ENCODE measurements at regions not wholly inside any gene's neighbourhood (a gene's known extent, or its start where the extent isn't known, plus 50 kb on each side); places are given as distances from the start of the nearest gene placed in this dataset.

- Histone ChIP-seq H3K4me3 (no peak overlapping the region), H3K27ac (no peak overlapping the region), H3K4me1 (no peaks in the 10 kb centered on the region), H3K9me3 (no peaks in the 10 kb centered on the region), H3K36me3 (no peaks in the 10 kb centered on the region), H3K27me3 (no peaks in the 10 kb centered on the region)
- intact Hi-C loops (cut with DNase I; ENCODE audit: low total_unique reads) = no loop called here
- TF ChIP-seq EP300 (IDR thresholded peaks at IDR 0.05) (no peak), POLR2A (IDR thresholded peaks at IDR 0.05) (no peak), POLR2AphosphoS5 (IDR thresholded peaks at IDR 0.05) (no peak)
- TF ChIP-seq, protein P1, sequence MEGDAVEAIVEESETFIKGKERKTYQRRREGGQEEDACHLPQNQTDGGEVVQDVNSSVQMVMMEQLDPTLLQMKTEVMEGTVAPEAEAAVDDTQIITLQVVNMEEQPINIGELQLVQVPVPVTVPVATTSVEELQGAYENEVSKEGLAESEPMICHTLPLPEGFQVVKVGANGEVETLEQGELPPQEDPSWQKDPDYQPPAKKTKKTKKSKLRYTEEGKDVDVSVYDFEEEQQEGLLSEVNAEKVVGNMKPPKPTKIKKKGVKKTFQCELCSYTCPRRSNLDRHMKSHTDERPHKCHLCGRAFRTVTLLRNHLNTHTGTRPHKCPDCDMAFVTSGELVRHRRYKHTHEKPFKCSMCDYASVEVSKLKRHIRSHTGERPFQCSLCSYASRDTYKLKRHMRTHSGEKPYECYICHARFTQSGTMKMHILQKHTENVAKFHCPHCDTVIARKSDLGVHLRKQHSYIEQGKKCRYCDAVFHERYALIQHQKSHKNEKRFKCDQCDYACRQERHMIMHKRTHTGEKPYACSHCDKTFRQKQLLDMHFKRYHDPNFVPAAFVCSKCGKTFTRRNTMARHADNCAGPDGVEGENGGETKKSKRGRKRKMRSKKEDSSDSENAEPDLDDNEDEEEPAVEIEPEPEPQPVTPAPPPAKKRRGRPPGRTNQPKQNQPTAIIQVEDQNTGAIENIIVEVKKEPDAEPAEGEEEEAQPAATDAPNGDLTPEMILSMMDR (IDR thresholded peaks at IDR 0.05) = no peak
- WGBS, 5 donors = 58 to 69% (median 63%) methylated on average over 5 of the region's 5 CpGs
- no peak for DNase-seq
Measured at GRCh38 chr10:28095791-28096378, 97.0 kb upstream of the ODAD2 start.

DNA sequence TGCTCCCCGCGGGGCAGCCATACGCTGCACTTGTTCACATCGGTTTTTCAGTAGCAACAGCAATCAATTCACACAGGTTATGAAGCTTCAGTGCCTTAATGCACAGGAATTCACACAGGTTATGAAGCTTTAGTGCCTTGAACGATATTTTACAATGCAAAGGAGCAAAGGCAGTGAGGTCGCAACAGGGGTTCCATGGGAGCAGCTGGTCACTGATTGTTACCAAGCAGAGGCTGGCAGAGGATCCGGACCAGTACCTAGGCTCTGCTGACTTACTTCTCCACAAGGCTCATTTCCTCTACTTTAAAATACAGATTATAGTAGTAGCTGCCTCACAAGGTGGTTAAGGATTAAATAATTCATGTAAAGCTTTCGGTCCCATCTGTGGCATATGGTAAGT, 95.2 kb upstream of the ODAD2 start:
- Histone ChIP-seq H3K27me3 (no peaks in the 10 kb centered on the region), H3K27ac (no peak overlapping the region), H3K36me3 (peaks cover 0 to 3% (median under 1%) of the 10 kb centered on the region in 4 donors), H3K9me3 (no peaks in the 10 kb centered on the region), H3K4me3 (no peak overlapping the region), H3K4me1 (no peaks in the 10 kb centered on the region)
- no peak for DNase-seq
- WGBS, 5 donors = 74 to 90% (median 85%) methylated on average over 8 of the region's 8 CpGs
- intact Hi-C loops (cut with DNase I; ENCODE audit: low total_unique reads) = no loop called here
- no peak for TF ChIP-seq POLR2AphosphoS5 (IDR thresholded peaks at IDR 0.05)
- TF ChIP-seq, protein P1 (IDR thresholded peaks at IDR 0.05) = no peak
- TF ChIP-seq EP300 (IDR thresholded peaks at IDR 0.05) = no peak
- TF ChIP-seq POLR2A (IDR thresholded peaks at IDR 0.05) = no peak

DNA sequence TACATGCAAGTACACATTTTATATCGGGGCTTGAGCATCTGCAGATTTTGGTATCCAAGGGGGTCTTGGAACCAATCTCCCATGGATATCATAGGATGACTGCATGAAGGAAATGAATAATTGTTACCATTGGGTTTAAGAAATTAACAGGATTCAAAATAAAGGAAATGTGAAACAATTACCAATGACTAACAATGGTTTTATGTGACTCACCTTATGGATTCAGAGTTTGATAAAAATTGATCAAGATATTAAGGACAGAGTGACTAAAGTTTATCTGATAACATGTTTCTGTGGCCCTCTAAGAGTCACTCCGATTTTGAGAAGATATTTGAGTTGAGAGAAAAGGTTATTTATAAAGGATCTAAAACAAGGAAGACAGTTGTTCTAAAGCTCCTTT, 93.0 kb upstream of the ODAD2 start:
- no peak for DNase-seq
- TF ChIP-seq, protein P1 (IDR thresholded peaks at IDR 0.05) = no peak
- TF ChIP-seq POLR2A (IDR thresholded peaks at IDR 0.05) = no peak
- no peak for TF ChIP-seq EP300 (IDR thresholded peaks at IDR 0.05)
- TF ChIP-seq POLR2AphosphoS5 (IDR thresholded peaks at IDR 0.05) = no peak

GRCh38 chr10:28090506-28090905, 91.6 kb upstream of the ODAD2 start:
- no peak for DNase-seq
- H3K27me3 ChIP-seq = no peaks in the 10 kb centered on the region
- H3K27ac ChIP-seq = no peak overlapping the region
- 85 to 95% (median 91%) methylated on average over 4 of the region's 4 CpGs for WGBS, 5 donors
- intact Hi-C loops (cut with DNase I; ENCODE audit: low total_unique reads) = no loop called here
- TF ChIP-seq EP300 (IDR thresholded peaks at IDR 0.05) (no peak), POLR2AphosphoS5 (IDR thresholded peaks at IDR 0.05) (no peak), POLR2A (IDR thresholded peaks at IDR 0.05) (no peak)
- TF ChIP-seq, protein P1 (IDR thresholded peaks at IDR 0.05) = no peak
- no peaks in the 10 kb centered on the region for H3K9me3 ChIP-seq
- H3K4me1 ChIP-seq = no peaks in the 10 kb centered on the region
- peaks cover 0 to 36% (median 11%) of the 10 kb centered on the region in 4 donors for H3K36me3 ChIP-seq
- no peak overlapping the region for H3K4me3 ChIP-seq

More for the DNA sequence above, 93.0 kb upstream of the ODAD2 start:
- Histone ChIP-seq H3K27ac (no peak overlapping the region), H3K36me3 (peaks cover 0 to 23% (median 9%) of the 10 kb centered on the region in 4 donors), H3K27me3 (no peaks in the 10 kb centered on the region), H3K9me3 (no peaks in the 10 kb centered on the region), H3K4me3 (no peak overlapping the region), H3K4me1 (no peaks in the 10 kb centered on the region)
- intact Hi-C loops (cut with DNase I; ENCODE audit: low total_unique reads) = no loop called here
- 78 to 90% (median 80%) methylated on average over 2 of the region's 2 CpGs for WGBS, 5 donors
